ENCODE measurements at regions not wholly inside any gene's neighbourhood (a gene's known extent, or its start where the extent isn't known, plus 50 kb on each side); places are given as distances from the start of the nearest gene placed in this dataset.

DNA sequence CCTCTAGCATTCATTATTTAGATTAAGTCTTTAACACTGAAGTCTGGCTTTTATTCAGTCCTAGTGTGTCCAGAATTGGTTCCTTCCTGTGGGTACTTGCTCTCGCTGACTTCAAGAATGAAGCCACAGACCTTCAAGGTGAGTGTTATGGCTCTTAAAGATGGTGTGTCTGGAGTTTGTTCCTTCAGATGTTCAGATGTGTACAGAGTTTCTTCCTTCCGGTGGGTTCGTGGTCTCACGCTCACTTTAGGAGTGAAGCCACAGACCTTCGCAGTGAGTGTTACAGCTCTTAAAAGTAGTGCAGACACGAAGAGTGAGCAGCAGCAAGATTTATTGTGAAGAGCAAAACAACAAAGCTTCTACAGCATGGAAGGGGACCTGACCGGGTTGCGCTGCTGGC, 860.6 kb downstream of the STIM2 start:
- TF ChIP-seq POLR2AphosphoS5 (IDR thresholded peaks at IDR 0.05; ENCODE audit: borderline replicate concordance, low read depth, low read length): no peak
- no peak for TF ChIP-seq FOXP2 (optimal IDR thresholded peaks at IDR 0.05; ENCODE audit: control extremely low read depth, extremely low read length, insufficient read depth)
- TF ChIP-seq EZH2 (IDR thresholded peaks at IDR 0.05): no peak
- DNase-seq (ENCODE audit: low read depth, low spot score): no peak
- no peak overlapping the region for H3K9ac ChIP-seq (ENCODE audit: insufficient read length)
- no peaks in the 10 kb centered on the region for H3K36me3 ChIP-seq (ENCODE audit: insufficient read depth, low read length)
- H3K9me3 ChIP-seq (ENCODE audit: low read depth, low read length): no peaks in the 10 kb centered on the region
- H3K4me3 ChIP-seq: no peak overlapping the region
- no peak overlapping the region for H3K27ac ChIP-seq

DNA sequence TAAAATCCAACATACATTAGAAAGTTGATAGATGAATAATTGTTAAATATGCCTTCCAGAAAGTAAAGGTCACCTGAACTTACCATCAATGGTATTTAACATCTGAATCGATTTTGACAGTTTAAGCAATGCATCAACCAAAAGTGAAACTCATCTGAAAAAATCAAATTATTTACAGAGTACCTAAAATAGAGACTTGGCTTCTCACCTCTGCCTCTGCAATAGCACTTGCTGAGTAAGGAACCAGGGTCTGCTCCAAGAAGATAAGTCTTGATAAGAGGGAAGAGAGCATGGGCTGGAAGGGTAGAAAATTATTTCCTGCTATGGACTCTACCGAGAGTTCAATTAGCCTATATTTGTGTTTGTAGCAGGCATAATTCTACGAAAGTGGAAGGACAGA, 868.3 kb downstream of the STIM2 start:
- DNase-seq (ENCODE audit: low read depth, low spot score): no peak
- Histone ChIP-seq H3K9ac (ENCODE audit: insufficient read length) (no peak overlapping the region), H3K36me3 (ENCODE audit: insufficient read depth, low read length) (no peaks in the 10 kb centered on the region), H3K27ac (no peak overlapping the region), H3K9me3 (ENCODE audit: low read depth, low read length) (no peaks in the 10 kb centered on the region), H3K4me3 (no peak overlapping the region)
- TF ChIP-seq FOXP2 (optimal IDR thresholded peaks at IDR 0.05; ENCODE audit: control extremely low read depth, extremely low read length, insufficient read depth) (no peak), EZH2 (IDR thresholded peaks at IDR 0.05) (no peak), POLR2AphosphoS5 (IDR thresholded peaks at IDR 0.05; ENCODE audit: borderline replicate concordance, low read depth, low read length) (no peak)

DNA sequence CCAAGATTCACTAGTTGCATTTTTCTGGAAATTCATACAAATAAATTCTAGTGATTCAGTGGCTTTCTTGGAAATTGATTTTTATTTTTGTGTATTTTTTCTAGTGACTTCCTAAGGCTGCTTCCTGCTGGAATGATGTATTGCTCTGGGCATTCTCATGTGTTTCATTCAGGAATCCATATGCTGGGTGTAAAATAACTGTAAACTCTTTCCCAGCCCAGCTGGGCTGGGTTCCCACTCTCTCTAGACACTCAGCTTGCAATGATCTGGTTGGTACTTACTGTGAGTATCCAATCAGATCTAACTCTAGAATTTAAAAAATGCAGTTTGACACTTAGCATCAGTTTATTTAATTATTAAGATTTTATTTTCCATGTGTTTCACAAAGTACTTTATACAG, 882.2 kb downstream of the STIM2 start:
- TF ChIP-seq POLR2AphosphoS5 (IDR thresholded peaks at IDR 0.05; ENCODE audit: borderline replicate concordance, low read depth, low read length) (no peak), EZH2 (IDR thresholded peaks at IDR 0.05) (no peak), FOXP2 (optimal IDR thresholded peaks at IDR 0.05; ENCODE audit: control extremely low read depth, extremely low read length, insufficient read depth) (no peak)
- H3K9me3 ChIP-seq (ENCODE audit: low read depth, low read length): no peaks in the 10 kb centered on the region
- no peak for DNase-seq (ENCODE audit: low read depth, low spot score)

DNA sequence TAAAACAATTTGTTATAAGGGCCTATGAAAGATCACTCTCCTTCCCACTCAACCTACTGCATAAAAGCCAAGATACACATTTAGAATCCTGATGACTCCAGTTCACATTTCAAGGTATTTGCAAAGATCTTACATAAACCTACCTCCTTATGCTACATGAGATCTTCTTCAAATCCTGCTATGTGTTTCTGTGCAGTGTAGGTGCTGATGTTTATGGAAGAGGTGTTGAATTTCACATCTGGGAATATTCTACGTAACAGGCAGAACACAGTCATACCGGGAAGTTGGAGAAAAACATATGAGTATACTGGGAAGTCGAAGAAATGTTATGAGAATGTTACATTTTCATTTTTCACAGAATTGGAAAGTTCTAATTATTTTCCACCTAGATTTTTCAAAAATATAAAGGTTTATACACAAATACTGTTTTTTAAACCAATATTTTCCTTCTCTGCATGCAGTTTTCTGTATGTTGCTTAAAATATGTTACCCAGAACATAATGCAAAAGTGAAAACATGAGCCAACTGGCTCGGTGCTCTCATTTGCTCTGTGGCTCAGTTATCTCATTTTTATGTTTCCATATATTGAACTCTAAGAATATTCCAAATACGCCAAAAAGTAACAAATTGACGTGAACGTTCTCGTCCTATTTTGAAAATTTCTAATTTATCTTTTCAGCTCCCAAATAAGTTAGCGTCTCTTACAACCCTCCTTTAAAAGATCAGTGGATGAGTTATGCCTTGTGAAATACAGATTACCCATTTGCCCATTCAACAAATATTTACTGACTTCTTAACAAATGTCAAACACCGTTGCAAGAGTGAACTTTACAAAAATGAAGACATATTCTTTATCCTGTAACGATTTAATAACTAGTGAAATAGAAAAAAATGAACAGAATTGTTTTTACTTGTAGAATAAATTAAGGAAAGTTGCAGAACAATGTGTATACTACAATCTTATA, 899.3 kb downstream of the STIM2 start:
- no peak overlapping the region for H3K4me3 ChIP-seq
- H3K36me3 ChIP-seq (ENCODE audit: insufficient read depth, low read length): no peaks in the 10 kb centered on the region
- no peak overlapping the region for H3K9ac ChIP-seq (ENCODE audit: insufficient read length)
- no peaks in the 10 kb centered on the region for H3K9me3 ChIP-seq (ENCODE audit: low read depth, low read length)
- DNase-seq (ENCODE audit: low read depth, low spot score): no peak
- TF ChIP-seq POLR2AphosphoS5 (IDR thresholded peaks at IDR 0.05; ENCODE audit: borderline replicate concordance, low read depth, low read length): no peak
- no peak for TF ChIP-seq EZH2 (IDR thresholded peaks at IDR 0.05)
- TF ChIP-seq FOXP2 (optimal IDR thresholded peaks at IDR 0.05; ENCODE audit: control extremely low read depth, extremely low read length, insufficient read depth): no peak
- no peak overlapping the region for H3K27ac ChIP-seq

More for the DNA sequence above, 882.2 kb downstream of the STIM2 start:
- Histone ChIP-seq H3K9ac (ENCODE audit: insufficient read length) (no peak overlapping the region), H3K27ac (no peak overlapping the region), H3K4me3 (no peak overlapping the region), H3K36me3 (ENCODE audit: insufficient read depth, low read length) (no peaks in the 10 kb centered on the region)

DNA sequence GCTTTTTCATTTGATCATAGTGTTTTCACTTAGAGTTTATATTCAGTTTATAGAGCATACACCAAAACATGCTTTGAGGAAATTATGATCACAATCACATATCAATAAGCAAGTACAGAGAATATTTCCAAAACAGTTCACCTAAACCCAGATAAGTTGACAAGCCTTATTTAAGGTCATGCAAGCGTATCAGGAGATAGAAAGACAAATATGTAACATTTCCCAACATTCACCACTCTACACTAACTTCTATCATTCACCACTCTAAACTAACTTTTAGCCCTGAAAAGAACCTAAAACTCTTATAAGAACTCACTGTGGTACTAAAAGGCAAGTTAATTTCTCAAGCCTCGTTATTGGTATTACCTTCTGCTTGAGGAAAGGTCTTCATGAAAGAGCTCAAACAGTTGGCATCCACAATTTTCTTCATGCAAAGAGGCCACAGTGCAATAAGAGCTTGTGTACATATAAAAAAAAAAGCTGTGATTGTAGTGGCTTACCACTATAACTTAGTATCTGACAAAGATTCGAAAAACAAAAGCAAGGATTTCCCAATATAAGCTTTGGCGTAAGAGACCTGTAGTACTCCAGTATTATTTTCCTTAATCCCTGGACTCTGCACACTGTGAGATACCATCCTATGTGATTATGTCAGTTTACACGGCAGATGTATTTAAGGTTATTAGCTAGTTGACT, 903.3 kb downstream of the STIM2 start:
- no peak overlapping the region for H3K9ac ChIP-seq (ENCODE audit: insufficient read length)
- no peaks in the 10 kb centered on the region for H3K36me3 ChIP-seq (ENCODE audit: insufficient read depth, low read length)
- no peak overlapping the region for H3K27ac ChIP-seq
- H3K4me3 ChIP-seq: no peak overlapping the region
- TF ChIP-seq POLR2AphosphoS5 (IDR thresholded peaks at IDR 0.05; ENCODE audit: borderline replicate concordance, low read depth, low read length): no peak
- TF ChIP-seq FOXP2 (optimal IDR thresholded peaks at IDR 0.05; ENCODE audit: control extremely low read depth, extremely low read length, insufficient read depth): no peak
- TF ChIP-seq EZH2 (IDR thresholded peaks at IDR 0.05): no peak
- DNase-seq (ENCODE audit: low read depth, low spot score): no peak
- no peaks in the 10 kb centered on the region for H3K9me3 ChIP-seq (ENCODE audit: low read depth, low read length)

DNA sequence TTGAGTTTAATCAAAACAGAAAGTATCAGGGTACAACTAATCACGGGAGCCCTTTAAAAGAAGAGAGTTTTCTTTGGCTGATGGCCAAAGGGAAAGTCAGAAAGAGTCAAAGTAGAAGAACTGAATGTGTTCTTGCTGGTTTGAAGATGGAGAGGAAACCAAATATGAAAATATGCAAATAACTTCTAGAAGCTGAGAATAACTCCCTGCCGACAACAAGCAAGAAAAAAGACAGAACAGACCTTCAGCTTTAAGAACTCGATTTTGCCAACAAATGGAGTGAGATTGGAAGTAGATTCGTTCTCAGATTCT, 903.8 kb downstream of the STIM2 start:
- H3K36me3 ChIP-seq (ENCODE audit: insufficient read depth, low read length): no peaks in the 10 kb centered on the region
- no peak for TF ChIP-seq EZH2 (IDR thresholded peaks at IDR 0.05)
- no peak for TF ChIP-seq POLR2AphosphoS5 (IDR thresholded peaks at IDR 0.05; ENCODE audit: borderline replicate concordance, low read depth, low read length)
- no peak for TF ChIP-seq FOXP2 (optimal IDR thresholded peaks at IDR 0.05; ENCODE audit: control extremely low read depth, extremely low read length, insufficient read depth)
- H3K9ac ChIP-seq (ENCODE audit: insufficient read length): no peak overlapping the region
- H3K27ac ChIP-seq: no peak overlapping the region
- H3K4me3 ChIP-seq: no peak overlapping the region
- DNase-seq (ENCODE audit: low read depth, low spot score): no peak
- no peaks in the 10 kb centered on the region for H3K9me3 ChIP-seq (ENCODE audit: low read depth, low read length)

DNA sequence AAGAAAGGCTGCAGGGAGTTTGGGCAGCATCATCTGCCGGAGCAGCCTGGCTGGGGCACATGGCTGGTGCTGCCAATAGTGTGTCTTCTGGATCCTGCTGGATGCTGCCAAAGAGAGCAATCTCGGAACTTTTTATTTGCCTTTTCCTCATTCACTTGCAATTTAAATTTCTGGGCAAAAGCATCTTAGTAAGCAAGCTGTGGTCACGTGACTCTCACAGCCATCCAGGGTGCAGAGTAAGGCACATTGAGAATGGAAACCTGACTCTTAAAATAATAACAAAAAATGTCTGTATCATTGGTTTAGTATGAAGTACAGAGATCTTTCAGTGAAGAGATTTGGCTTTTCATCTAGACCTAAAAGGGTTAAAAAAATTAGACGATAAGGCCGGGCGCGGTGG, 910.3 kb downstream of the STIM2 start:
- no peak for DNase-seq (ENCODE audit: low read depth, low spot score)
- no peaks in the 10 kb centered on the region for H3K36me3 ChIP-seq (ENCODE audit: insufficient read depth, low read length)
- H3K27ac ChIP-seq: no peak overlapping the region
- no peaks in the 10 kb centered on the region for H3K9me3 ChIP-seq (ENCODE audit: low read depth, low read length)
- H3K9ac ChIP-seq (ENCODE audit: insufficient read length): no peak overlapping the region
- no peak overlapping the region for H3K4me3 ChIP-seq
- TF ChIP-seq POLR2AphosphoS5 (IDR thresholded peaks at IDR 0.05; ENCODE audit: borderline replicate concordance, low read depth, low read length) (no peak), EZH2 (IDR thresholded peaks at IDR 0.05) (no peak), FOXP2 (optimal IDR thresholded peaks at IDR 0.05; ENCODE audit: control extremely low read depth, extremely low read length, insufficient read depth) (no peak)

DNA sequence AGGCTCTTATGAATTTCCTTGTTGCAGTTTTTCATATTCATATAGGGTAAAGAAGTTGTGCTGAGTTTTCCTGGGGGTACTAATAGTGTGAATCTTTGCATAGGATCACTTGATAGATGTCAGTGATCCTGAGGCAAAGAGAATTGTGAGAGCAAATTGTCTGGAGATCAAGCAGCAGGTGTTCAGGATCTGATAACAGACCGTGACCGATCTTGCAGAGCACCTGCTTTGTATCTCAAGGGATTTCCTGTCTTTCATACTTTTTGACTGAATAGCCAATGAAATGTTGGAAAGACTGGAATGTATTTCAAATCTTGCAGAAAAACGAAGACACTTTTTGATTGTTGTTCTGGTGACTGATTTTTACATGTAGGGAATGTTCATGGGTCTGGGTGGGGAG, 914.5 kb downstream of the STIM2 start:
- Histone ChIP-seq H3K9ac (ENCODE audit: insufficient read length) (no peak overlapping the region), H3K36me3 (ENCODE audit: insufficient read depth, low read length) (no peaks in the 10 kb centered on the region), H3K27ac (no peak overlapping the region), H3K4me3 (no peak overlapping the region), H3K9me3 (ENCODE audit: low read depth, low read length) (no peaks in the 10 kb centered on the region)
- no peak for DNase-seq (ENCODE audit: low read depth, low spot score)
- TF ChIP-seq FOXP2 (optimal IDR thresholded peaks at IDR 0.05; ENCODE audit: control extremely low read depth, extremely low read length, insufficient read depth) (no peak), POLR2AphosphoS5 (IDR thresholded peaks at IDR 0.05; ENCODE audit: borderline replicate concordance, low read depth, low read length) (no peak), EZH2 (IDR thresholded peaks at IDR 0.05) (no peak)
